HEK293 (cell line): ENCODE measurements at regions not wholly inside any gene's neighbourhood (a gene's known extent, or its start where the extent isn't known, plus 50 kb on each side); places are given as distances from the start of the nearest gene placed in this dataset.

Experiments used
- CTCF ChIA-PET: fragments of 350-600 bp; formaldehyde crosslinking; extraction: SDS; loops from one replicate; lab custom pipeline; 2021; ENCODE audit warnings: antibody characterized with exemption; lab: Yijun Ruan, JAX
- POLR2A ChIA-PET: fragments of 300-600 bp; formaldehyde crosslinking; extraction: SDS; loops from one replicate; lab custom pipeline; 2020; ENCODE audit warnings: antibody characterized with exemption, inconsistent platforms; lab: Yijun Ruan, JAX
- H3K27ac ChIP-seq: fragments of 200-500 bp; sonication (Bioruptor generic); 2 replicates; pipeline ENCODE4 v1.5.1; 2014; ENCODE audit warnings: low read depth, low read length, control low read depth, inconsistent platforms; ENCODE audit errors: extremely low read depth
- H3K36me3 ChIP-seq, 2 experiments: fragments of 200-500 bp in 1 of 2; sonication (Bioruptor generic) in 1 of 2; 1 replicate in 1 of 2; 2 replicates in 1 of 2; pipeline ENCODE4 v1.5.1; 2014 to 2017; ENCODE audit warnings: inconsistent platforms in 2 of 2, low read length in 2 of 2; ENCODE audit not compliant: control insufficient read depth in 2 of 2, insufficient read depth in 1 of 2
- H3K4me1 ChIP-seq: fragments of 200-500 bp; sonication (Bioruptor generic); 2 replicates; pipeline ENCODE4 v1.5.1; 2014; ENCODE audit warnings: mild to moderate bottlenecking, low read length, inconsistent platforms; ENCODE audit not compliant: control insufficient read depth, insufficient read depth
- H3K4me3 ChIP-seq: 2 replicates; pipeline ENCODE4 v1.5.1; 2011; ENCODE audit warnings: low read depth, mild to moderate bottlenecking, control low read depth, low read length, moderate library complexity
- H3K9me3 ChIP-seq: fragments of 200-500 bp; sonication (Bioruptor generic); 2 replicates; pipeline ENCODE4 v1.5.1; 2014; ENCODE audit warnings: low read depth, low read length, inconsistent platforms; ENCODE audit not compliant: control insufficient read depth, insufficient read depth
- KLF1 ChIP-seq: fragments of 450-650 bp; formaldehyde crosslinking; IDR thresholded peaks from 2 replicates; pipeline ENCODE4 v1.5.1; 2016; ENCODE audit warnings: missing biosample characterization, missing genetic modification characterization
- SP2 ChIP-seq: fragments of 450-650 bp; formaldehyde crosslinking; IDR thresholded peaks from 2 replicates; pipeline ENCODE4 v1.5.1; 2016; ENCODE audit warnings: missing biosample characterization, missing genetic modification characterization
- SP3 ChIP-seq: fragments of 450-650 bp; formaldehyde crosslinking; IDR thresholded peaks from 2 replicates; pipeline ENCODE4 v1.5.1; 2016; ENCODE audit warnings: missing biosample characterization, missing genetic modification characterization
- ZNF350 ChIP-seq: fragments of 450-650 bp; formaldehyde crosslinking; IDR thresholded peaks from 2 replicates; pipeline ENCODE4 v1.5.0; 2017; ENCODE audit warnings: missing biosample characterization, mild to moderate bottlenecking, missing genetic modification characterization
- ZNF362 ChIP-seq: fragments of 450-650 bp; formaldehyde crosslinking; IDR thresholded peaks from 2 replicates; pipeline ENCODE4 v1.5.1; 2016; ENCODE audit warnings: missing biosample characterization, missing genetic modification characterization
- ZNF37A ChIP-seq: fragments of 450-650 bp; IDR thresholded peaks from 2 replicates; pipeline ENCODE4 v1.5.1; 2018; ENCODE audit warnings: missing biosample characterization, missing genetic modification characterization
- ZNF398 ChIP-seq: fragments of 450-650 bp; formaldehyde crosslinking; IDR thresholded peaks from 2 replicates; pipeline ENCODE4 v1.5.1; 2017; ENCODE audit warnings: missing biosample characterization, missing genetic modification characterization
- ZNF473 ChIP-seq: fragments of 450-650 bp; formaldehyde crosslinking; IDR thresholded peaks from 2 replicates; pipeline ENCODE4 v1.5.1; 2017; ENCODE audit warnings: missing biosample characterization, missing genetic modification characterization
- ZNF488 ChIP-seq: fragments of 450-650 bp; formaldehyde crosslinking; IDR thresholded peaks from 2 replicates; pipeline ENCODE4 v1.5.1; 2016; ENCODE audit warnings: missing biosample characterization, missing genetic modification characterization
- ZNF521 ChIP-seq: fragments of 450-650 bp; formaldehyde crosslinking; IDR thresholded peaks from 2 replicates; pipeline ENCODE4 v1.5.1; 2017; ENCODE audit warnings: missing biosample characterization, mild to moderate bottlenecking, missing genetic modification characterization
- ZNF544 ChIP-seq: fragments of 450-650 bp; formaldehyde crosslinking; IDR thresholded peaks from 2 replicates; pipeline ENCODE4 v1.5.0; 2017; ENCODE audit warnings: missing biosample characterization, missing genetic modification characterization
- ZNF548 ChIP-seq: fragments of 450-650 bp; formaldehyde crosslinking; IDR thresholded peaks from 2 replicates; pipeline ENCODE4 v1.5.1; 2016; ENCODE audit warnings: missing biosample characterization, missing genetic modification characterization
- ZNF549 ChIP-seq: fragments of 450-650 bp; IDR thresholded peaks from 2 replicates; pipeline ENCODE4 v1.5.1; 2018; ENCODE audit warnings: missing biosample characterization, missing genetic modification characterization, mild to moderate bottlenecking, inconsistent platforms, moderate library complexity
- ZNF621 ChIP-seq: fragments of 450-650 bp; formaldehyde crosslinking; IDR thresholded peaks from 2 replicates; pipeline ENCODE4 v1.5.1; 2017; ENCODE audit warnings: missing biosample characterization, missing genetic modification characterization
- ZNF629 ChIP-seq: fragments of 450-650 bp; formaldehyde crosslinking; IDR thresholded peaks from 2 replicates; pipeline ENCODE4 v1.5.1; 2017; ENCODE audit warnings: missing biosample characterization, missing genetic modification characterization
- ZNF777 ChIP-seq: fragments of 450-650 bp; formaldehyde crosslinking; IDR thresholded peaks from 2 replicates; pipeline ENCODE4 v1.5.1; 2017; ENCODE audit warnings: missing biosample characterization, missing genetic modification characterization, borderline replicate concordance
- ZSCAN30 ChIP-seq: fragments of 450-650 bp; IDR thresholded peaks from 2 replicates; pipeline ENCODE4 v1.5.1; 2018; ENCODE audit warnings: missing biosample characterization, mild to moderate bottlenecking, missing genetic modification characterization, moderate library complexity

GRCh38 chr22:27135031-27135981 lies 477.9 kb downstream of the MIAT start (continued):
- TF ChIP-seq ZNF621 (tag by site-specific recombination) (no peak), ZNF544 (tag by site-specific recombination) (no peak)

GRCh38 chr22:27136596-27136995 lies 479.2 kb downstream of the MIAT start:
- no peak overlapping the region for H3K27ac ChIP-seq
- no peaks in the 10 kb centered on the region for H3K4me1 ChIP-seq
- no peaks in the 10 kb centered on the region for H3K9me3 ChIP-seq
- H3K36me3 ChIP-seq = no peaks in the 10 kb centered on the region
- ChIA-PET POLR2A (interaction anchor here (1.7 kb wide), 1 partner anchor 10 kb away, joined by 3 read pairs; no protein-coding TSS in a partner anchor), CTCF (interaction anchor here (1.5 kb wide), 1 partner anchor 16 kb away, joined by 3 read pairs; no protein-coding TSS in a partner anchor)
- H3K4me3 ChIP-seq = no peak overlapping the region
- no peak for TF ChIP-seq ZNF488
- TF ChIP-seq ZNF350 (tag by site-specific recombination) = peak; percentile 92

- CTCF ChIA-PET = interaction anchor here (0.7 to 1.2 kb wide), 2 partner anchors 7 to 10 kb away, joined by 3 read pairs; no protein-coding TSS in a partner anchor
Observed at GRCh38 chr22:27137871-27138337, 480.5 kb downstream of the MIAT start.

GRCh38 chr22:27138471-27138870 lies 481.1 kb downstream of the MIAT start:
- Histone ChIP-seq H3K27ac (no peak overlapping the region), H3K4me3 (no peak overlapping the region), H3K4me1 (no peaks in the 10 kb centered on the region), H3K9me3 (no peaks in the 10 kb centered on the region), H3K36me3 (no peaks in the 10 kb centered on the region)
- CTCF ChIA-PET = interaction anchor here (0.7 to 1.2 kb wide), 2 partner anchors 8 to 9 kb away, joined by 3 read pairs; no protein-coding TSS in a partner anchor
- TF ChIP-seq SP2 (tag by site-specific recombination) = no peak
- no peak for TF ChIP-seq ZNF37A (tag by site-specific recombination)
- TF ChIP-seq ZNF549 (tag by site-specific recombination) = no peak
- no peak for TF ChIP-seq ZNF521
- no peak for TF ChIP-seq ZNF473 (tag by site-specific recombination)
- no peak for TF ChIP-seq ZNF362 (tag by site-specific recombination)
- no peak for TF ChIP-seq ZNF777
- no peak for TF ChIP-seq ZNF398 (tag by site-specific recombination)
- TF ChIP-seq ZNF629 (tag by site-specific recombination) = no peak
- TF ChIP-seq ZSCAN30 (tag by site-specific recombination) = no peak
- no peak for TF ChIP-seq ZNF548
- POLR2A ChIA-PET = no interaction called here

More at GRCh38 chr22:27137871-27138337, 480.5 kb downstream of the MIAT start:
- Histone ChIP-seq H3K4me3 (no peak overlapping the region), H3K27ac (no peak overlapping the region), H3K36me3 (no peaks in the 10 kb centered on the region), H3K4me1 (no peaks in the 10 kb centered on the region), H3K9me3 (no peaks in the 10 kb centered on the region)
- TF ChIP-seq KLF1 (tag by site-specific recombination) (peak; percentile 91), SP3 (tag by site-specific recombination) (no peak)
- POLR2A ChIA-PET = interaction anchor here (0.8 kb wide), 1 partner anchor 79 kb away, joined by 4 read pairs; no protein-coding TSS in a partner anchor
